H1 (cell line): ENCODE measurements at regions not wholly inside any gene's neighbourhood (a gene's known extent, or its start where the extent isn't known, plus 50 kb on each side); places are given as distances from the start of the nearest gene placed in this dataset.
"Not testable (repeated sequence)": the region's sequence is repeated elsewhere in the genome, so short reads cannot be mapped to it uniquely, and the experiment has no call there.

Experiments used
- CTCF ChIA-PET: fragments of 300-600 bp; sonication (Branson Sonifier 250); formaldehyde crosslinking; loops from one replicate; lab custom pipeline; 2021; ENCODE audit not compliant: partially characterized antibody; lab: Charles Lee
- POLR2A ChIA-PET: fragments of 300-600 bp; sonication (Branson Sonifier 250); formaldehyde crosslinking; loops from one replicate; lab custom pipeline; 2021; ENCODE audit warnings: inconsistent platforms; ENCODE audit not compliant: partially characterized antibody; lab: Charles Lee
- DNase-seq, 2 experiments: peaks; one replicate each; pipeline versions ENCODE4 v3.0.0 to v3.0.0-alpha.2; 2010 to 2022; ENCODE audit warnings: low spot score in 2 of 2, low read depth in 1 of 2, mixed read lengths in 1 of 2
- FAIRE-seq: peaks from 2 replicates; lab custom pipeline; 2011; peaks lifted over from hg19 to GRCh38; lab: Jason Lieb, UNC
- H2AFZ ChIP-seq: 2 replicates; pipeline ENCODE4 v1.8.1; 2012; ENCODE audit warnings: low read length, inconsistent platforms
- H2AK5ac ChIP-seq: 2 replicates; pipeline ENCODE4 v1.6.1; 2013; ENCODE audit warnings: low read depth, low read length
- H2BK120ac ChIP-seq: replicated peaks from 2 replicates; pipeline ENCODE3; 2013; ENCODE audit warnings: low read depth, low read length, inconsistent platforms
- H2BK12ac ChIP-seq: 2 replicates; pipeline ENCODE4 v1.6.1; 2013; ENCODE audit warnings: low read depth, low read length
- H2BK15ac ChIP-seq: 2 replicates; pipeline ENCODE4 v1.6.1; 2013; ENCODE audit warnings: low read length
- H2BK20ac ChIP-seq: 2 replicates; pipeline ENCODE4 v1.6.1; 2013; ENCODE audit warnings: low read length
- H2BK5ac ChIP-seq: 2 replicates; pipeline ENCODE4 v1.6.1; 2013; ENCODE audit warnings: low read depth, low read length
- H3K14ac ChIP-seq: 2 replicates; pipeline ENCODE4 v1.6.1; 2013; ENCODE audit warnings: inconsistent platforms; ENCODE audit not compliant: insufficient read length
- H3K18ac ChIP-seq: 2 replicates; pipeline ENCODE4 v1.6.1; 2013; ENCODE audit warnings: low read length; ENCODE audit errors: extremely low read depth
- H3K23ac ChIP-seq: 2 replicates; pipeline ENCODE4 v1.6.1; 2013; ENCODE audit warnings: inconsistent platforms; ENCODE audit not compliant: insufficient read length
- H3K23me2 ChIP-seq: 2 replicates; pipeline ENCODE4 v1.6.1; 2013; ENCODE audit warnings: low read depth, low read length
- H3K27ac ChIP-seq: 2 replicates; pipeline ENCODE4 v1.6.1; 2011; ENCODE audit warnings: low read depth, low read length, inconsistent platforms
- H3K27me3 ChIP-seq, 4 experiments: replicated peaks in 1 of 4; 1 replicate in 1 of 4; 2 replicates in 3 of 4; pipeline versions ENCODE4 v1.6.1 to v1.8.1; 2011 to 2013; ENCODE audit warnings: low read length in 3 of 4, mild to moderate bottlenecking in 3 of 4, inconsistent platforms in 2 of 4, mixed read lengths in 2 of 4, moderate library complexity in 1 of 4; ENCODE audit not compliant: control insufficient read depth in 3 of 4, insufficient read depth in 3 of 4; ENCODE audit errors: extremely low read depth in 1 of 4
- H3K36me3 ChIP-seq, 4 experiments: 2 replicates each; pipeline versions ENCODE4 v1.6.1 to v1.8.1; 2011 to 2013; ENCODE audit warnings: mild to moderate bottlenecking in 4 of 4, low read length in 3 of 4, moderate library complexity in 2 of 4, control low read depth in 1 of 4, inconsistent platforms in 1 of 4; ENCODE audit not compliant: insufficient read depth in 4 of 4, control insufficient read depth in 2 of 4
- H3K4ac ChIP-seq: replicated peaks from 2 replicates; pipeline ENCODE3; 2013; ENCODE audit warnings: low read length, low read depth, mixed read lengths, inconsistent platforms; ENCODE audit not compliant: insufficient read length
- H3K4me1 ChIP-seq, 4 experiments: replicated peaks in 1 of 4; 1 replicate in 1 of 4; 2 replicates in 3 of 4; pipeline versions ENCODE4 v1.6.1 to v1.8.1; 2011 to 2013; ENCODE audit warnings: low read length in 3 of 4, inconsistent platforms in 2 of 4, mixed read lengths in 1 of 4; ENCODE audit not compliant: insufficient read depth in 4 of 4, control insufficient read depth in 3 of 4
- H3K4me2 ChIP-seq, 2 experiments: 2 replicates each; pipeline versions ENCODE4 v1.6.1 to v1.8.1; 2011 to 2013; ENCODE audit warnings: low read depth in 2 of 2, low read length in 2 of 2, control low read depth in 1 of 2, inconsistent platforms in 1 of 2, mild to moderate bottlenecking in 1 of 2; ENCODE audit not compliant: insufficient read depth in 1 of 2
- H3K4me3 ChIP-seq, 4 experiments: fragments of 200-600, 300-600 bp in 1 of 4; sonication (generic), shearing (Covaris generic), sonication (Bioruptor Twin) in 1 of 4; 2 replicates each; pipeline versions ENCODE4 v1.5.1 to v1.8.1; 2011 to 2016; ENCODE audit warnings: low read length in 4 of 4, low read depth in 3 of 4, control low read depth in 2 of 4, inconsistent platforms in 2 of 4, mild to moderate bottlenecking in 2 of 4, mixed read lengths in 1 of 4, moderate library complexity in 1 of 4; ENCODE audit not compliant: insufficient read depth in 2 of 4; ENCODE audit errors: extremely low read depth in 1 of 4
- H3K56ac ChIP-seq: replicated peaks from 2 replicates; pipeline ENCODE3; 2013; ENCODE audit warnings: low read depth, mild to moderate bottlenecking, mixed read lengths, low read length, inconsistent platforms; ENCODE audit not compliant: insufficient read length
- H3K79me1 ChIP-seq: 2 replicates; pipeline ENCODE4 v1.6.1; 2013; ENCODE audit warnings: low read depth, low read length, control low read depth
- H3K79me2 ChIP-seq, 2 experiments: 2 replicates each; pipeline versions ENCODE4 v1.6.1 to v1.8.1; 2012 to 2013; ENCODE audit warnings: low read length in 2 of 2, mild to moderate bottlenecking in 2 of 2, inconsistent platforms in 1 of 2; ENCODE audit not compliant: insufficient read depth in 2 of 2, control insufficient read depth in 1 of 2
- H3K9ac ChIP-seq, 4 experiments: replicated peaks in 1 of 4; 1 replicate in 1 of 4; 2 replicates in 3 of 4; pipeline versions ENCODE4 v1.6.1 to v1.8.1; 2011 to 2013; ENCODE audit warnings: low read depth in 3 of 4, low read length in 3 of 4, control low read depth in 2 of 4, mild to moderate bottlenecking in 2 of 4, moderate library complexity in 2 of 4, inconsistent platforms in 1 of 4; ENCODE audit errors: extremely low read depth in 1 of 4
- H3K9me3 ChIP-seq, 2 experiments: 2 replicates each; pipeline versions ENCODE4 v1.6.1 to v1.8.1; 2012 to 2013; ENCODE audit warnings: mild to moderate bottlenecking in 2 of 2, moderate library complexity in 2 of 2, control low read depth in 1 of 2, inconsistent platforms in 1 of 2, low read depth in 1 of 2, low read length in 1 of 2, mixed read lengths in 1 of 2; ENCODE audit not compliant: insufficient read depth in 2 of 2
- H4K20me1 ChIP-seq, 2 experiments: replicated peaks in 1 of 2; 2 replicates each; pipeline versions ENCODE3 to v1.8.1; 2011 to 2013; ENCODE audit warnings: inconsistent platforms in 2 of 2, low read length in 2 of 2, mild to moderate bottlenecking in 1 of 2; ENCODE audit not compliant: insufficient read depth in 2 of 2, control insufficient read depth in 1 of 2
- H4K5ac ChIP-seq: 2 replicates; pipeline ENCODE4 v1.6.1; 2013; ENCODE audit warnings: low read length, low read depth, mixed read lengths, inconsistent platforms; ENCODE audit not compliant: insufficient read length
- H4K8ac ChIP-seq: 2 replicates; pipeline ENCODE4 v1.8.0; 2013; ENCODE audit warnings: mild to moderate bottlenecking, moderate library complexity, low read length, inconsistent platforms; ENCODE audit not compliant: insufficient read depth; ENCODE audit errors: extremely low read depth
- H4K91ac ChIP-seq: replicated peaks from 2 replicates; pipeline ENCODE3; 2013; ENCODE audit warnings: low read length, mixed read lengths, inconsistent platforms; ENCODE audit not compliant: insufficient read length
- WGBS, 2 experiments: shearing (Covaris generic) in 1 of 2; methylation state at CpG; one replicate each; pipeline versions ENCODE4 v1.1.6 to v1.1.7; 2013 to 2015; ENCODE audit warnings: low lambda C conversion rate in 2 of 2, mixed read lengths in 2 of 2, inconsistent platforms in 1 of 2, low coverage in 1 of 2, missing lambda C conversion rate in 1 of 2; ENCODE audit not compliant: insufficient replicate concordance in 2 of 2, insufficient coverage in 1 of 2, insufficient read length in 1 of 2; ENCODE audit errors: extremely low coverage in 1 of 2, missing lambda C conversion rate in 1 of 2; 5-methylcytosine and 5-hydroxymethylcytosine counted together

DNA sequence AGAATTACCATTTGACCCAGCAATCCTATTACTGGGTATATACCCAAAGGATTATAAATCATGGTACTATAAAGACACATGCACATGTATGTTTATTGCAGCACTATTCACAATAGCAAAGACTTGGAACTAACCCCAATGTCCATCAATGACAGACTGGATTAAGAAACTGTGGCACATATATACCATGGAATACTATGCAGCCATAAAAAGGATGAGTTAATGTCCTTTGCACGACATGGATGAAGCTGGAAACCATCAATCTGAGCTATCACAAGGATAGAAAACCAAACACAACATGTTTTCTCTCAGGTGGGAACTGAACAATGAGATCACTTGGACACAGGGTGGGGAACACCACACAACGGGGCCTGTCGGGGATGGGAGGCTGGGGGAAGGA is 123.4 kb upstream of the RIOK3 start:
- H2BK5ac ChIP-seq, POLR2A ChIA-PET, H2AK5ac ChIP-seq, H3K27ac ChIP-seq, H4K91ac ChIP-seq, H3K79me1 ChIP-seq, H3K18ac ChIP-seq, H3K56ac ChIP-seq, H4K5ac ChIP-seq, H3K4me1 ChIP-seq, H2BK20ac ChIP-seq, H3K4me2 ChIP-seq, H3K14ac ChIP-seq, H4K8ac ChIP-seq, FAIRE-seq, H2AFZ ChIP-seq, H2BK12ac ChIP-seq, H2BK15ac ChIP-seq, H3K4ac ChIP-seq, H3K27me3 ChIP-seq, H3K4me3 ChIP-seq, H4K20me1 ChIP-seq, DNase-seq, H3K23ac ChIP-seq, H3K79me2 ChIP-seq, H3K9me3 ChIP-seq, H2BK120ac ChIP-seq, H3K36me3 ChIP-seq, H3K23me2 ChIP-seq, H3K9ac ChIP-seq: not testable (repeated sequence)
- CTCF ChIA-PET = interaction anchor here (1.5 kb wide), 1 partner anchor 10 kb away, joined by 3 read pairs; no protein-coding TSS in a partner anchor
- WGBS, 2 experiments = 96% methylated on average over 3 of the region's 3 CpGs; no CpG with 5 or more reads in 1 of the 2 experiments
